ENCODE measurements at regions not wholly inside any gene's neighbourhood (a gene's known extent, or its start where the extent isn't known, plus 50 kb on each side); places are given as distances from the start of the nearest gene placed in this dataset.

- TF ChIP-seq CTCF (IDR thresholded peaks at IDR 0.05; ENCODE audit: insufficient read depth, low read length) (no peak), POLR2AphosphoS5 (IDR thresholded peaks at IDR 0.05; ENCODE audit: low read depth) (no peak), REST (IDR thresholded peaks at IDR 0.05; ENCODE audit: insufficient replicate concordance, low read depth) (no peak), SPI1 (IDR thresholded peaks at IDR 0.05; ENCODE audit: borderline replicate concordance, low read depth) (no peak), GABPA (IDR thresholded peaks at IDR 0.05; ENCODE audit: low read depth) (no peak)
Observed at GRCh38 chr9:14373706-14374105, 59.8 kb upstream of the NFIB start.

Data from HL-60 (cell line).